ENCODE measurements at regions not wholly inside any gene's neighbourhood (a gene's known extent, or its start where the extent isn't known, plus 50 kb on each side); places are given as distances from the start of the nearest gene placed in this dataset.

DNA sequence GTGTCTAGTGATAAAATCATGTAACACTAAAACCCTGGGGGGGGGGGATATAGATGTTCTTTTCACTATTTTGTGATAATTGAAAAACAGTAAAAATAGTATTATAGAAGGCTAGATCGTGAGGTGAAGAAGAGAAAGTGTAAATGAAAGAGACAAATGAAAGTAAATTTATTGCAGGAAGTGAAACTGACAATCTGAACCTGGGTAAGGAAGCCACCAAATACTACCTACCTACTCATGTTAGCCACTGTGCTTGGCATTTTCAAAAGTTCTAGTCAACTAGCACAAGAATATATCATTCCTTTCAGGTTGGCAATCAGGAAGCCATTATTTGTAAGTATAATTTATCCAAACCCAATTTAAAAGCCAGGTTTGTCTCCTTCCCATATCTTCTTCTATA, 1366.1 kb downstream of the FAM133A start:
- H3K18ac ChIP-seq (ENCODE audit: extremely low read depth, low read length): no peak overlapping the region
- H3K23me2 ChIP-seq (ENCODE audit: low read depth, low read length): no peaks in the 10 kb centered on the region
- no peak overlapping the region for H3K14ac ChIP-seq (ENCODE audit: insufficient read length)
- H3K23ac ChIP-seq (ENCODE audit: insufficient read length): no peak overlapping the region
- H2BK20ac ChIP-seq (ENCODE audit: low read length): no peak overlapping the region
- no peak for FAIRE-seq
- no peak overlapping the region for H4K8ac ChIP-seq (ENCODE audit: extremely low read depth, insufficient read depth, low read length)
- no peaks in the 10 kb centered on the region for H3K79me2 ChIP-seq (ENCODE audit: control insufficient read depth in 1 of 2, insufficient read depth in 2 of 2, low read length in 2 of 2)
- no peak overlapping the region for H3K4me3 ChIP-seq (ENCODE audit: extremely low read depth in 1 of 4, insufficient read depth in 2 of 4, low read depth in 3 of 4, low read length in 4 of 4)
- no peaks in the 10 kb centered on the region for H3K79me1 ChIP-seq (ENCODE audit: low read depth, low read length)
- no peak overlapping the region for H2BK12ac ChIP-seq (ENCODE audit: low read depth, low read length)
- no peak overlapping the region for H3K4ac ChIP-seq (replicated peaks; ENCODE audit: insufficient read length, low read depth, low read length)
- no peak overlapping the region for H3K27ac ChIP-seq (ENCODE audit: low read depth, low read length)
- no peak overlapping the region for H3K56ac ChIP-seq (replicated peaks; ENCODE audit: insufficient read length, low read depth, low read length)
- no peak overlapping the region for H4K5ac ChIP-seq (ENCODE audit: insufficient read length, low read depth, low read length)
- no peak overlapping the region for H4K91ac ChIP-seq (replicated peaks; ENCODE audit: insufficient read length, low read length)
- H3K4me2 ChIP-seq (ENCODE audit: insufficient read depth in 1 of 2, low read depth in 2 of 2, low read length in 2 of 2): no peak overlapping the region
- H2BK120ac ChIP-seq (replicated peaks; ENCODE audit: low read depth, low read length): no peak overlapping the region
- WGBS, 2 experiments (ENCODE audit: extremely low coverage in 1 of 2, insufficient coverage in 1 of 2, insufficient read length in 1 of 2, insufficient replicate concordance in 2 of 2, low coverage in 1 of 2, low lambda C conversion rate in 2 of 2, missing lambda C conversion rate in 1 of 2): 88% methylated on average over 1 of the region's 1 CpG; no CpG with 5 or more reads in 1 of the 2 experiments
- no peaks in the 10 kb centered on the region for H3K9me3 ChIP-seq (ENCODE audit: insufficient read depth in 2 of 2, low read depth in 1 of 2, low read length in 1 of 2)
- H2AFZ ChIP-seq (ENCODE audit: low read length): no peak overlapping the region
- no peaks in the 10 kb centered on the region for H3K36me3 ChIP-seq (ENCODE audit: control insufficient read depth in 2 of 4, insufficient read depth in 4 of 4, low read length in 3 of 4)
- CTCF ChIA-PET (ENCODE audit: partially characterized antibody): interaction anchor here (1.3 kb wide), 1 partner anchor 16 kb away, joined by 3 read pairs; no protein-coding TSS in a partner anchor
- no peak overlapping the region for H2AK5ac ChIP-seq (ENCODE audit: low read depth, low read length)
- no peak overlapping the region for H2BK15ac ChIP-seq (ENCODE audit: low read length)
- H3K4me1 ChIP-seq (replicated peaks in 1 of 4; ENCODE audit: control insufficient read depth in 3 of 4, insufficient read depth in 4 of 4, low read length in 3 of 4): no peaks in the 10 kb centered on the region
- H3K27me3 ChIP-seq (replicated peaks in 1 of 4; ENCODE audit: control insufficient read depth in 3 of 4, extremely low read depth in 1 of 4, insufficient read depth in 3 of 4, low read length in 3 of 4): no peaks in the 10 kb centered on the region
- H2BK5ac ChIP-seq (ENCODE audit: low read depth, low read length): no peak overlapping the region
- H4K20me1 ChIP-seq (replicated peaks in 1 of 2; ENCODE audit: control insufficient read depth in 1 of 2, insufficient read depth in 2 of 2, low read length in 2 of 2): no peaks in the 10 kb centered on the region
- H3K9ac ChIP-seq (replicated peaks in 1 of 4; ENCODE audit: extremely low read depth in 1 of 4, low read depth in 3 of 4, low read length in 3 of 4): no peak overlapping the region
- no peak for DNase-seq (ENCODE audit: low read depth in 1 of 2, low spot score in 2 of 2)
- POLR2A ChIA-PET (ENCODE audit: partially characterized antibody): no interaction called here
- TF ChIP-seq, protein P1, sequence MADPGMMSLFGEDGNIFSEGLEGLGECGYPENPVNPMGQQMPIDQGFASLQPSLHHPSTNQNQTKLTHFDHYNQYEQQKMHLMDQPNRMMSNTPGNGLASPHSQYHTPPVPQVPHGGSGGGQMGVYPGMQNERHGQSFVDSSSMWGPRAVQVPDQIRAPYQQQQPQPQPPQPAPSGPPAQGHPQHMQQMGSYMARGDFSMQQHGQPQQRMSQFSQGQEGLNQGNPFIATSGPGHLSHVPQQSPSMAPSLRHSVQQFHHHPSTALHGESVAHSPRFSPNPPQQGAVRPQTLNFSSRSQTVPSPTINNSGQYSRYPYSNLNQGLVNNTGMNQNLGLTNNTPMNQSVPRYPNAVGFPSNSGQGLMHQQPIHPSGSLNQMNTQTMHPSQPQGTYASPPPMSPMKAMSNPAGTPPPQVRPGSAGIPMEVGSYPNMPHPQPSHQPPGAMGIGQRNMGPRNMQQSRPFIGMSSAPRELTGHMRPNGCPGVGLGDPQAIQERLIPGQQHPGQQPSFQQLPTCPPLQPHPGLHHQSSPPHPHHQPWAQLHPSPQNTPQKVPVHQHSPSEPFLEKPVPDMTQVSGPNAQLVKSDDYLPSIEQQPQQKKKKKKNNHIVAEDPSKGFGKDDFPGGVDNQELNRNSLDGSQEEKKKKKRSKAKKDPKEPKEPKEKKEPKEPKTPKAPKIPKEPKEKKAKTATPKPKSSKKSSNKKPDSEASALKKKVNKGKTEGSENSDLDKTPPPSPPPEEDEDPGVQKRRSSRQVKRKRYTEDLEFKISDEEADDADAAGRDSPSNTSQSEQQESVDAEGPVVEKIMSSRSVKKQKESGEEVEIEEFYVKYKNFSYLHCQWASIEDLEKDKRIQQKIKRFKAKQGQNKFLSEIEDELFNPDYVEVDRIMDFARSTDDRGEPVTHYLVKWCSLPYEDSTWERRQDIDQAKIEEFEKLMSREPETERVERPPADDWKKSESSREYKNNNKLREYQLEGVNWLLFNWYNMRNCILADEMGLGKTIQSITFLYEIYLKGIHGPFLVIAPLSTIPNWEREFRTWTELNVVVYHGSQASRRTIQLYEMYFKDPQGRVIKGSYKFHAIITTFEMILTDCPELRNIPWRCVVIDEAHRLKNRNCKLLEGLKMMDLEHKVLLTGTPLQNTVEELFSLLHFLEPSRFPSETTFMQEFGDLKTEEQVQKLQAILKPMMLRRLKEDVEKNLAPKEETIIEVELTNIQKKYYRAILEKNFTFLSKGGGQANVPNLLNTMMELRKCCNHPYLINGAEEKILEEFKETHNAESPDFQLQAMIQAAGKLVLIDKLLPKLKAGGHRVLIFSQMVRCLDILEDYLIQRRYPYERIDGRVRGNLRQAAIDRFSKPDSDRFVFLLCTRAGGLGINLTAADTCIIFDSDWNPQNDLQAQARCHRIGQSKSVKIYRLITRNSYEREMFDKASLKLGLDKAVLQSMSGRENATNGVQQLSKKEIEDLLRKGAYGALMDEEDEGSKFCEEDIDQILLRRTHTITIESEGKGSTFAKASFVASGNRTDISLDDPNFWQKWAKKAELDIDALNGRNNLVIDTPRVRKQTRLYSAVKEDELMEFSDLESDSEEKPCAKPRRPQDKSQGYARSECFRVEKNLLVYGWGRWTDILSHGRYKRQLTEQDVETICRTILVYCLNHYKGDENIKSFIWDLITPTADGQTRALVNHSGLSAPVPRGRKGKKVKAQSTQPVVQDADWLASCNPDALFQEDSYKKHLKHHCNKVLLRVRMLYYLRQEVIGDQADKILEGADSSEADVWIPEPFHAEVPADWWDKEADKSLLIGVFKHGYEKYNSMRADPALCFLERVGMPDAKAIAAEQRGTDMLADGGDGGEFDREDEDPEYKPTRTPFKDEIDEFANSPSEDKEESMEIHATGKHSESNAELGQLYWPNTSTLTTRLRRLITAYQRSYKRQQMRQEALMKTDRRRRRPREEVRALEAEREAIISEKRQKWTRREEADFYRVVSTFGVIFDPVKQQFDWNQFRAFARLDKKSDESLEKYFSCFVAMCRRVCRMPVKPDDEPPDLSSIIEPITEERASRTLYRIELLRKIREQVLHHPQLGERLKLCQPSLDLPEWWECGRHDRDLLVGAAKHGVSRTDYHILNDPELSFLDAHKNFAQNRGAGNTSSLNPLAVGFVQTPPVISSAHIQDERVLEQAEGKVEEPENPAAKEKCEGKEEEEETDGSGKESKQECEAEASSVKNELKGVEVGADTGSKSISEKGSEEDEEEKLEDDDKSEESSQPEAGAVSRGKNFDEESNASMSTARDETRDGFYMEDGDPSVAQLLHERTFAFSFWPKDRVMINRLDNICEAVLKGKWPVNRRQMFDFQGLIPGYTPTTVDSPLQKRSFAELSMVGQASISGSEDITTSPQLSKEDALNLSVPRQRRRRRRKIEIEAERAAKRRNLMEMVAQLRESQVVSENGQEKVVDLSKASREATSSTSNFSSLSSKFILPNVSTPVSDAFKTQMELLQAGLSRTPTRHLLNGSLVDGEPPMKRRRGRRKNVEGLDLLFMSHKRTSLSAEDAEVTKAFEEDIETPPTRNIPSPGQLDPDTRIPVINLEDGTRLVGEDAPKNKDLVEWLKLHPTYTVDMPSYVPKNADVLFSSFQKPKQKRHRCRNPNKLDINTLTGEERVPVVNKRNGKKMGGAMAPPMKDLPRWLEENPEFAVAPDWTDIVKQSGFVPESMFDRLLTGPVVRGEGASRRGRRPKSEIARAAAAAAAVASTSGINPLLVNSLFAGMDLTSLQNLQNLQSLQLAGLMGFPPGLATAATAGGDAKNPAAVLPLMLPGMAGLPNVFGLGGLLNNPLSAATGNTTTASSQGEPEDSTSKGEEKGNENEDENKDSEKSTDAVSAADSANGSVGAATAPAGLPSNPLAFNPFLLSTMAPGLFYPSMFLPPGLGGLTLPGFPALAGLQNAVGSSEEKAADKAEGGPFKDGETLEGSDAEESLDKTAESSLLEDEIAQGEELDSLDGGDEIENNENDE (IDR thresholded peaks at IDR 0.05; ENCODE audit: insufficient replicate concordance, low read length): no peak

All from H1 (cell line).